ENCODE measurements at regions not wholly inside any gene's neighbourhood (a gene's known extent, or its start where the extent isn't known, plus 50 kb on each side); places are given as distances from the start of the nearest gene placed in this dataset.

- ATAC-seq (no peak), DNase-seq (no peak)
- Histone ChIP-seq H3K4me3 (no peak overlapping the region), H3K36me3 (ENCODE audit: low read depth) (no peaks in the 10 kb centered on the region), H3K9me3 (peaks cover 41% of the 10 kb centered on the region), H3K4me1 (ENCODE audit: low read depth) (no peaks in the 10 kb centered on the region)
- intact Hi-C loops (cut with DNase I, micrococcal nuclease), result no loop called here
- TF ChIP-seq CTCF (IDR thresholded peaks at IDR 0.05), result no peak
These were observed 633.5 kb downstream of the DCDC2C start for GRCh38 chr2:4336864-4337263.

- no peak for TF ChIP-seq CTCF (IDR thresholded peaks at IDR 0.05)
- Histone ChIP-seq H3K4me1 (ENCODE audit: low read depth) (no peaks in the 10 kb centered on the region), H3K9me3 (peaks cover 36% of the 10 kb centered on the region), H3K36me3 (ENCODE audit: low read depth) (no peaks in the 10 kb centered on the region), H3K4me3 (no peak overlapping the region)
- intact Hi-C loops (cut with DNase I, micrococcal nuclease), result no loop called here
- DNase-seq, result no peak
- ATAC-seq, result no peak
These were observed 635.0 kb downstream of the DCDC2C start for GRCh38 chr2:4338345-4338744.

GRCh38 chr2:4340536-4340935 is 637.2 kb downstream of the DCDC2C start:
- no peak for DNase-seq
- ATAC-seq, result no peak
- peaks cover 41% of the 10 kb centered on the region for H3K9me3 ChIP-seq
- TF ChIP-seq CTCF (IDR thresholded peaks at IDR 0.05), result no peak
- H3K4me3 ChIP-seq, result no peak overlapping the region
- intact Hi-C loops (cut with DNase I, micrococcal nuclease), result no loop called here
- H3K36me3 ChIP-seq (ENCODE audit: low read depth), result no peaks in the 10 kb centered on the region
- no peaks in the 10 kb centered on the region for H3K4me1 ChIP-seq (ENCODE audit: low read depth)

GRCh38 chr2:4346628-4347027 is 643.3 kb downstream of the DCDC2C start:
- TF ChIP-seq CTCF (IDR thresholded peaks at IDR 0.05), result no peak
- Histone ChIP-seq H3K4me1 (ENCODE audit: low read depth) (no peaks in the 10 kb centered on the region), H3K4me3 (no peak overlapping the region), H3K36me3 (ENCODE audit: low read depth) (no peaks in the 10 kb centered on the region), H3K9me3 (peaks cover 34% of the 10 kb centered on the region)
- intact Hi-C loops (cut with DNase I, micrococcal nuclease), result no loop called here
- DNase-seq, result no peak
- ATAC-seq, result no peak

- intact Hi-C loops (cut with DNase I, micrococcal nuclease), result no loop called here
- DNase-seq (no peak), ATAC-seq (no peak)
- Histone ChIP-seq H3K9me3 (peaks cover 40% of the 10 kb centered on the region), H3K4me1 (ENCODE audit: low read depth) (no peaks in the 10 kb centered on the region), H3K36me3 (ENCODE audit: low read depth) (no peaks in the 10 kb centered on the region), H3K4me3 (no peak overlapping the region)
- no peak for TF ChIP-seq CTCF (IDR thresholded peaks at IDR 0.05)
These were observed 650.3 kb downstream of the DCDC2C start for GRCh38 chr2:4353668-4354067.

- Histone ChIP-seq H3K9me3 (peaks cover 40% of the 10 kb centered on the region), H3K4me1 (ENCODE audit: low read depth) (no peaks in the 10 kb centered on the region), H3K36me3 (ENCODE audit: low read depth) (no peaks in the 10 kb centered on the region), H3K4me3 (no peak overlapping the region)
- intact Hi-C loops (cut with DNase I, micrococcal nuclease), result no loop called here
- no peak for TF ChIP-seq CTCF (IDR thresholded peaks at IDR 0.05)
- no peak for DNase-seq
- ATAC-seq, result no peak
These were observed 650.8 kb downstream of the DCDC2C start for GRCh38 chr2:4354164-4354563.
